ENCODE measurements at regions not wholly inside any gene's neighbourhood (a gene's known extent, or its start where the extent isn't known, plus 50 kb on each side); places are given as distances from the start of the nearest gene placed in this dataset.
"Not testable (repeated sequence)": the region's sequence is repeated elsewhere in the genome, so short reads cannot be mapped to it uniquely, and the experiment has no call there.

- DNase-seq (ENCODE audit: low spot score): no peak
Measured at GRCh38 chr11:82047200-82047599, 686.5 kb downstream of the FAM181B start.

DNA sequence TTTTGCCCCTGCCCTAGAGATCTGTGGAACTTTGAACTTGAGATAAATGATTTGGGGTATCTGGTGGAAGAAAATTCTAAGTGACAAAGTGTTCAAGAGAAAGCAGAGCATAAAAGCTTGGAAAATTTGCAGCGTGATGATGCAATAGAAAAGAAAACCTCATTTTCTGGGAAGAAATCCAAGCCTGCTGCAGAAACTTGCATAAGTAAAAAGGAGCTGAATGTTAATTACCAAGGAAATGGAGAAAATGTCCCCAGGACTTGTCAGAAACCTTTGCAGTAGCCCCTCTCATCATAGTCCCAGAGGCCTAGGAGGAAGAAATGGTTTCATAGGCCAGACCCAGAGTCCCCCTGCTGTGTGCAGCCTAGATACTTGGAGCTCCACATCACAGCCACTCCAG lies 686.9 kb downstream of the FAM181B start:
- no peak for DNase-seq (ENCODE audit: low spot score)

GRCh38 chr11:82045748-82046457 lies 687.8 kb downstream of the FAM181B start:
- no peak for DNase-seq (ENCODE audit: low spot score)

- DNase-seq (ENCODE audit: low spot score): no peak
Measured at GRCh38 chr11:82043316-82043715, 690.3 kb downstream of the FAM181B start.

DNA sequence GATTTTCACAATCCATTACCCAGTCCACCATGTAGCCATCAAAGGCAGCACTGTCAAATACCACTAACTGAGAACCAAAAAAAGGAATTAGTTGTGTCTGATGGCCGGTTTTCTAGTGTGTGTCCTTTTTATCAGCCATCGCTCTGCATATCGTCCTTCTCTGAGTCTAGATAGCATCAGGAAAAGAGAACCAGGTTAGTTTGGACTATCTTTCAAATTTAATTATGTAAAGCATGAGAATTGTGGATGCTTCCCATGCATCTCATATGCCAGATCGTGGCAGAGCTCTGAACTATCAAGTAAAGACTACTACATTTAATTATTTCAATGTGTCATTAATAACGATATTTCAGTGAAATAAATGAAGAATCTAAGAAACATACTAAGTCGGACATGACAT lies 691.9 kb downstream of the FAM181B start:
- DNase-seq (ENCODE audit: low spot score): no peak

- DNase-seq (ENCODE audit: low spot score): no peak
Measured at GRCh38 chr11:82038154-82038553, 695.5 kb downstream of the FAM181B start.

- DNase-seq (ENCODE audit: low spot score): no peak
Measured at GRCh38 chr11:82034527-82034926, 699.1 kb downstream of the FAM181B start.

GRCh38 chr11:82027335-82027734 lies 706.3 kb downstream of the FAM181B start:
- DNase-seq (ENCODE audit: low spot score): not testable (repeated sequence)

GRCh38 chr11:82024760-82025159 lies 708.9 kb downstream of the FAM181B start:
- no peak for DNase-seq (ENCODE audit: low spot score)

DNA sequence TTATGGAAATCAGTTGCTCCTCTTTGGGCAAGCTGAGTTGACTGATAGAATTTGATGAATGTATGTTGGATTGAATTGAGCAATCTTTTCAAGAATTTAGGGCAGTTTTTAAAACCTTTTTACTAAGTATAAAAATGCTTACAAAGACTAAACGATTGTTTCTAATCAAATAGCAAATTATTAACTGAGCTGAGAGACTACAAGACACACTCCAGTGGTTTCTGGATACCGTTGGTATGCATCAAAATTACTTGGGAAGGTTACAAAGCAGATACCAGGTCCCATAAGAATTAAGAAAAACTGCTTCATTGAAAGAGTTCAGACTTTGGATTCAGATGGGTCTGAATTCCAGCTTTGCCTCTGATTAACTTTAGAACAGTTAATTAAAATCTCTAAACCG lies 721.4 kb downstream of the FAM181B start:
- DNase-seq (ENCODE audit: low spot score): no peak

DNA sequence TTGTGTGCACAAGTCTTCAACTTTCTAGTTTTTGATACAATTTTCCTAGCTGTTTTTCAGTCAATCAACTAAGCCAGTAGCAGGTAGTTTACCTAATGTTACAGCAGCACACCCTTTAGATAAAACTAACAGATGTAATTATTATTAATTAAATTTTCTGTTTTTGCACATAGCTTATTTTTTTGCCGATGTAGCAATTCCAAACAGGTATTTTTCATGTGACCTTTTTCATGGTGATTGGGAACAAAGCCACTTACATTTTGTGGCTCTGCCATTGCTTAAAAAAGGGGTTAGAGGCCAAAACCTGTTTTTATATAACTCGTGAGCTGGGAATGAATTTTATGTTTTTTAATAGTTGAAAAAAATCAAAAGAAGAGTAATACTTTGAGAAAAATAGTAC lies 724.5 kb downstream of the FAM181B start:
- DNase-seq (ENCODE audit: low spot score): no peak

DNA sequence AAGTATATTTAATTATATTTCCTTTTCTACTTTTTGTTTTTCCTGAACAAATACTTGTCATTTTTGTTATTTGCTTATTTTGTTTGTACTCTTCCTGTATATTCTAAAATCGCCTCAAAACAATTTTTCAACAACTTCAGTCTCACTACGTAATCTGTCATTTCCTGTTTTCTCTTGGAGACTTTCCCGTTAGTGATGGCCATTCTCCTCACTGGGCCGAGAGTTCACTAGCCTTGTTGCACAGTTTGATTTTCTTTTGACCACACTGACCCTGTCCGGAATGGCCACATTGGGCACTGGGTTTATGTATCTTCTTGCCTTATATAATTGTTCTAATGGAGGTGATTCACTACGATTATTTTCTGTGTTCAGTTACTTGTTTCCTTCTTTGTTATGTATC lies 726.1 kb downstream of the FAM181B start:
- DNase-seq (ENCODE audit: low spot score): peak; percentile 36

- DNase-seq (ENCODE audit: low spot score): no peak
Measured at GRCh38 chr11:82004537-82005213, 729.0 kb downstream of the FAM181B start.

DNA sequence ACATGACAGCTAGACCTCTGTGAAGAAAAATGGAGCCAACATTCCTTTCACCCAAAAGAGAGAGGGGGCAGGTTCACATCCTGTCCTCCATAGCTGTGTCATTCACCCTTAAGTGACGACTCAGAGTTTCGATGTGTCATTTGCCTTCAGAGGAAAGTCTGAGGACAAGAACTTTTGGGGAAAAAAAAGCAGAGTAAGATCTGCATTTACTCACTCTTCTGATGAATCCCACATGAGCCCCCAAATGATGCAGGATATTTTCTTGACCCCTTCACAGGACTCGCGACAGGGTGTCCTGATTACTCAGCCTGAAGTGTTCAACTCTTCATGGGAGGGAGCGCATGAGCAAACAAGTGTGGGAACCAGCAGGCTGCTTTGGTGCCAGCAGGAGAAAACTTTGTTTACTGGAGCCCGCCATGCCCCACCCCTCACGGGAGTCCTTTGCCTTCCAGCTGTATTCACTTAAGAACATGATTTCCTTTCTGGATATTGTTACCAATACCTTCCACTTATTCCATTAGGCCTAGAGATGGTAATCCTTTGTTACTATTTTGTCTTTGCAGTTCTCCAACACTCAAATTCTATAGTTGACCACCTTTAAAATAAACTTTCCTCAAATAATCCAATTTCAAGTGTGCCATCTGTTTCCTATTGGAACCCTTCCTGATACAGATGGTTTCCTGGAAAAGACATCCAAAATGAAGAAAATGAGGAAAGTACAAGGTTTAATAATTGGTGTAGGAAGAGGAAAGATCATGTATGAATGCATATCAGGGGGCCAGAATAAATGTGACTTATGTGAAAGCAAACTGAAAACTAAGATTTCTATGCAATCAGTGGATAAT lies 729.8 kb downstream of the FAM181B start:
- peak; percentile 14 for DNase-seq (ENCODE audit: low spot score)

GRCh38 chr11:82003024-82003423 lies 730.6 kb downstream of the FAM181B start:
- no peak for DNase-seq (ENCODE audit: low spot score)

GRCh38 chr11:81995889-81996288 lies 737.8 kb downstream of the FAM181B start:
- DNase-seq (ENCODE audit: low spot score): no peak

DNA sequence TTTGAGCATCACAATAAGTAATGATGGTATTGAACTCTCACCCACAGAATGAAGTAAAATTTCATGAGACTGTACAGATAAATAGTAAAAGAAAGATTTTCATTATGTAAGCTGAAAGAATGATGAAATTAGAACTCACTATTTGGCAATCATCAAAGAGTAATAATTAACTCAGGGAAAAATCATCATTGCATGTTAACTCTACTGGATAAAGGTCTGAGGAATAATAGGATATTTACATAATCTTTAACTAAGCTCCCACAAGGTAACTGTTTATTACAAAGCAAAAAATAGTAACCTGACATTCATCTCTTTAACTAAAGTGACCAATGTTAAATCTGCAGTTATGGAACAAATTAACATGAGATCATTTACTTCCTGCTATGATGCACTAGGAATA lies 739.9 kb downstream of the FAM181B start:
- DNase-seq (ENCODE audit: low spot score): no peak

DNA sequence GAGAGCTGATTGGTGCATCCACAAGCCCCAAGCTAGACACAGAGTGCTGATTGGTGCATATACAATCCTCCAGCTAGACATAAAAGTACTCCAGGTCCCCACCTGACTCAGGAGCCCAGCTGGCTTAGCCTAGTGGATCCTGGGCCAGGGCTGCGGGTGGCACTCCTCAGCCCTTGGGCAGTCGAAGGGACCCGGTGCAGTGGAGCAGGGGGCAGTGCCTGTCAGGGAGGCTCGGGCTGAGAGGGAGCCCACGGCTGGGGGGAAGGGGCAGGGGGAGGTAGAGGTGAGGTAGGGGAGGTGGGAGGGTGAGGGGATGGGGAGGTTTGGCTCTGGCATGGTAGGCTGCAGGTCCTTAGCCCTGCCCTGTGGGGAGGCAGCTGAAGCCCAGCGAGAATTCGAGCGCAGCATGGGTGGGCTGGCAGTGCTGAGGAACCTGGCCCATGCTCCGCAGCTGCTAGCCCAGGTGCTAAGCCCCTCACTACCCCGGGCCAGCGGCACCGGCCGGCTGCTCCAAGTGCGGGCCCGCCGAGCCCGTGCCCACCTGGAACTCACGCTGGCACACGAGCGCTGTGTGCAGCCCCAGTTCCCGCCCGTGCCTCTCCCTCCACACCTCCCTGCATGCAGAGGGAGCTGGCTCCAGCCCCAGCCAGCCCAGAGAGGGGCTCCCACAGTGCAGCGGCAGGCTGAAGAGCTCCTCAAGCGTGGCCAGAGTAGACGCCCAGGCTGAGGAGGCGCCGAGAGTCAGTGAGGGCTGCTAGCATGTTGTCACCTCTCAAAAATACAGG lies 742.8 kb downstream of the FAM181B start:
- DNase-seq (ENCODE audit: low spot score): no peak

- DNase-seq (ENCODE audit: low spot score): no peak
Measured at GRCh38 chr11:81989093-81989492, 744.6 kb downstream of the FAM181B start.

DNA sequence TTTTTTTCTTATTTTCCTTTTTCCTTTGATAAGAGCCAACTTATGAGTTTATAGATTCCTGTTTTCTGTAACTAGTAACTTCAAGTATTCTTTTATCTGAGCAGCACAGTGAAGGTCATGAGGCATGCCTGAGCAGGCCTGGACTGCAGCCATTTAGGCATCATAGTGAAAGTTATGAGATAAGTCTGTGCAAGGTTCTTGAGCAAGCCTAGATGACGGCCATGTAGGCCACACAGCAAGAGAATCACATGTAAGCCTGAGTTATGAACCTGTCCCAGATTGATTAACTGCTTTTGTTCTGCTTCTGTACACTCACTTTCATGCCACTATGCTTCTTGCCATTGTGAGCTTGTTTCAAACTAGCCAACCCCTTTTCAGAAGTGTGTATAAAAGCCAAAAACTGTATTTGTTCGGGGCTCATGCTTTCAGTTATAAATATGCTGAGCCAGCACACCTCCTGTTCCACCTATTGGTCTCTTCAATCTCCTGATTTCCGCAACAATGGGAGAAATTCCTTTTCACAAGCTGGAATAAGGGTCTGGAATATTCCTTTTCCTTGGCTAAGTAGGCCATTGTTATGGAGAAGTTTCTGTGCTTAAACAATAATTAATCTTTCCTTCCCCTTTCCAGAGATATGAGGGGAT lies 745.7 kb downstream of the FAM181B start:
- DNase-seq (ENCODE audit: low spot score): no peak

GRCh38 chr11:81986556-81987161 lies 747.0 kb downstream of the FAM181B start:
- no peak for DNase-seq (ENCODE audit: low spot score)
